ENCODE measurements at regions not wholly inside any gene's neighbourhood (a gene's known extent, or its start where the extent isn't known, plus 50 kb on each side); places are given as distances from the start of the nearest gene placed in this dataset.

DNA sequence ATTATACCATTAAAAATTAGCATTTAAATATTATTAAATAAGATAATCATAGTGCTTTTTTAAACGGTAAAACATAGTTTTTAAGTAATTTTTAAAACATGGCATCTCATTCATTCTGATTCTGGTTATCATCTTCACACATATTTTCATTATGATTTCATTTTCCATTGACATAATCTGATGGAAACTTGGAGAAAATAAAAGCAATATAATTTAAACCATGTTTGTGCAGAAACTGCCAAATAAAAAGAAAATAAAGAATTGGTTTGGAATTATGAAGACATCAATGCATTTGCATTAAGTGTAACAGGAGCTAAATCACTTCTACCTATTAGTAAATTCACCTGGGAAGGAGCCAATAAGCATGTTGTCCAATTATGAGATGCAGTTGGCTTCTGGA, 490.1 kb upstream of the CD180 start:
- POLR2A ChIA-PET, result no interaction called here
- Histone ChIP-seq H3K27ac (ENCODE audit: low read depth in 2 of 2, low read length in 1 of 2) (no peak overlapping the region), H3K27me3 (ENCODE audit: insufficient read depth) (no peaks in the 10 kb centered on the region), H3K9me3 (peaks cover 4% of the 10 kb centered on the region; the same call in 1 of the 2 replicates), H3K79me2 (ENCODE audit: insufficient read depth) (no peaks in the 10 kb centered on the region), H4K20me1 (ENCODE audit: insufficient read depth) (no peaks in the 10 kb centered on the region), H3K9ac (no peak overlapping the region), H3K4me2 (no peak overlapping the region), H3K4me1 (ENCODE audit: control insufficient read depth in 1 of 2, insufficient read depth in 2 of 2, low read depth in 1 of 2, low read length in 1 of 2) (no peaks in the 10 kb centered on the region), H3K36me3 (replicated peaks in 1 of 2; ENCODE audit: control insufficient read depth in 1 of 2, insufficient read depth in 2 of 2, low read length in 1 of 2) (no peaks in the 10 kb centered on the region), H3K4me3 (ENCODE audit: low read depth in 2 of 2, low read length in 1 of 2) (no peak overlapping the region), H3K9me2 (peaks cover 3% of the 10 kb centered on the region; the same call in 1 of the 2 replicates), H2AFZ (ENCODE audit: low read depth) (no peak overlapping the region), H3F3A (replicated peaks; ENCODE audit: insufficient read depth) (no peaks in the 10 kb centered on the region)
- CTCF ChIA-PET, result no interaction called here
- WGBS (ENCODE audit: low lambda C conversion rate), result 8% methylated on average over 1 of the region's 1 CpG
- no peak for TF ChIP-seq POLR2AphosphoS5 (IDR thresholded peaks at IDR 0.05; ENCODE audit: low read depth, low read length)
- TF ChIP-seq JUND (IDR thresholded peaks at IDR 0.05), result no peak
- TF ChIP-seq GATA2 (CRISPR knock-in tag; IDR thresholded peaks at IDR 0.05), result no peak
- DNase-seq, result no peak

DNA sequence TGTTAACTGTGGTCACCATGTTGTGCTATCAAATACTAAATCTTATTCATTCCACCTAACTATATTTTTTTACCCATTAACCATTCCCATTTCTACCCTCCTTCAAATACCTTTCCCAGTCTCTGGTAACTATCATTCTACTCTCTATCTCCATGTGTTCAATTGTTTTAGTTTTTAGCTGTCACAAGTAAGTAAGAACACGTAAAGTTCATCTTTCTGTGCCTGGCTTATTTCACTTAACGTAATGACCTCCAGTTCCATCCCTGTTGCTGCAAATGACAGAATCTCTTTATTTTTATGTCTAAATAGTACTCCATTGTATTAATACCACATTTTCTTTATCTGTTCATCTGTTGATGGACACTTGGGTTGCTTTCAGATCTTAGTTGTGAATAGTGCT, 485.1 kb upstream of the CD180 start:
- H3K9ac ChIP-seq, result no peak overlapping the region
- H3K4me3 ChIP-seq (ENCODE audit: low read depth in 2 of 2, low read length in 1 of 2), result no peak overlapping the region
- ChIA-PET CTCF (no interaction called here), POLR2A (no interaction called here)
- DNase-seq, result no peak
- H3F3A ChIP-seq (replicated peaks; ENCODE audit: insufficient read depth), result no peaks in the 10 kb centered on the region
- no peaks in the 10 kb centered on the region for H3K9me3 ChIP-seq
- H4K20me1 ChIP-seq (ENCODE audit: insufficient read depth), result no peaks in the 10 kb centered on the region
- peaks cover 3% of the 10 kb centered on the region; the same call in 1 of the 2 replicates for H3K9me2 ChIP-seq
- H3K4me1 ChIP-seq (ENCODE audit: control insufficient read depth in 1 of 2, insufficient read depth in 2 of 2, low read depth in 1 of 2, low read length in 1 of 2), result no peaks in the 10 kb centered on the region
- no peaks in the 10 kb centered on the region for H3K79me2 ChIP-seq (ENCODE audit: insufficient read depth)
- WGBS (ENCODE audit: low lambda C conversion rate), result 57% methylated on average over 2 of the region's 2 CpGs
- no peak overlapping the region for H2AFZ ChIP-seq (ENCODE audit: low read depth)
- H3K27ac ChIP-seq (ENCODE audit: low read depth in 2 of 2, low read length in 1 of 2), result no peak overlapping the region
- no peaks in the 10 kb centered on the region for H3K36me3 ChIP-seq (replicated peaks in 1 of 2; ENCODE audit: control insufficient read depth in 1 of 2, insufficient read depth in 2 of 2, low read length in 1 of 2)
- no peak overlapping the region for H3K4me2 ChIP-seq
- TF ChIP-seq, protein P1, sequence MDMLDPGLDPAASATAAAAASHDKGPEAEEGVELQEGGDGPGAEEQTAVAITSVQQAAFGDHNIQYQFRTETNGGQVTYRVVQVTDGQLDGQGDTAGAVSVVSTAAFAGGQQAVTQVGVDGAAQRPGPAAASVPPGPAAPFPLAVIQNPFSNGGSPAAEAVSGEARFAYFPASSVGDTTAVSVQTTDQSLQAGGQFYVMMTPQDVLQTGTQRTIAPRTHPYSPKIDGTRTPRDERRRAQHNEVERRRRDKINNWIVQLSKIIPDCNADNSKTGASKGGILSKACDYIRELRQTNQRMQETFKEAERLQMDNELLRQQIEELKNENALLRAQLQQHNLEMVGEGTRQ (IDR thresholded peaks at IDR 0.05; ENCODE audit: borderline replicate concordance, low read depth, low read length), result no peak
- TF ChIP-seq SIN3A (IDR thresholded peaks at IDR 0.05; ENCODE audit: borderline replicate concordance, low read depth, low read length) (no peak), RAD21 (IDR thresholded peaks at IDR 0.05; ENCODE audit: low read length) (no peak), NFIC (IDR thresholded peaks at IDR 0.05; ENCODE audit: borderline replicate concordance) (no peak), JUND (IDR thresholded peaks at IDR 0.05) (no peak)
- TF ChIP-seq, protein P2, sequence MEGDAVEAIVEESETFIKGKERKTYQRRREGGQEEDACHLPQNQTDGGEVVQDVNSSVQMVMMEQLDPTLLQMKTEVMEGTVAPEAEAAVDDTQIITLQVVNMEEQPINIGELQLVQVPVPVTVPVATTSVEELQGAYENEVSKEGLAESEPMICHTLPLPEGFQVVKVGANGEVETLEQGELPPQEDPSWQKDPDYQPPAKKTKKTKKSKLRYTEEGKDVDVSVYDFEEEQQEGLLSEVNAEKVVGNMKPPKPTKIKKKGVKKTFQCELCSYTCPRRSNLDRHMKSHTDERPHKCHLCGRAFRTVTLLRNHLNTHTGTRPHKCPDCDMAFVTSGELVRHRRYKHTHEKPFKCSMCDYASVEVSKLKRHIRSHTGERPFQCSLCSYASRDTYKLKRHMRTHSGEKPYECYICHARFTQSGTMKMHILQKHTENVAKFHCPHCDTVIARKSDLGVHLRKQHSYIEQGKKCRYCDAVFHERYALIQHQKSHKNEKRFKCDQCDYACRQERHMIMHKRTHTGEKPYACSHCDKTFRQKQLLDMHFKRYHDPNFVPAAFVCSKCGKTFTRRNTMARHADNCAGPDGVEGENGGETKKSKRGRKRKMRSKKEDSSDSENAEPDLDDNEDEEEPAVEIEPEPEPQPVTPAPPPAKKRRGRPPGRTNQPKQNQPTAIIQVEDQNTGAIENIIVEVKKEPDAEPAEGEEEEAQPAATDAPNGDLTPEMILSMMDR (IDR thresholded peaks at IDR 0.05), result no peak
- no peaks in the 10 kb centered on the region for H3K27me3 ChIP-seq (ENCODE audit: insufficient read depth)

DNA sequence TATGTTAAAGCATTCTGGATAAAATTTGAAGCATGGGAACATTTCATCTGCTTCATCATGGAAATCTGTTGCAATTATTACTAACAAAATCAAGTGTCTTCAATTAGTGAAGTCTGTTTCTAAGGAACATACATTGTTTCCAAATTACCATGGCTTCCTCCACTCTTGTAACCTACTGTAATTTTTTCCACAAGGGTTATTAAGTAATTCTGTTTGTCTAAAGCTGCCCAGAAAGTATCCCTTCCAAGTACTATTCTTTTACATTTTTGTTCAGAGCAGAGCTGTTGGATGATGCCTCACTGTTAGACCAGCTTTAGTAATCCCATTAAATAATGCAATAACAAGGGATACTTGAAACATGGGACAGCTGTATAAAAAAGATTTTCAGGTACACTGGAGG, 483.5 kb upstream of the CD180 start:
- no peaks in the 10 kb centered on the region for H3K36me3 ChIP-seq (replicated peaks in 1 of 2; ENCODE audit: control insufficient read depth in 1 of 2, insufficient read depth in 2 of 2, low read length in 1 of 2)
- H3K79me2 ChIP-seq (ENCODE audit: insufficient read depth), result no peaks in the 10 kb centered on the region
- H3K27ac ChIP-seq (ENCODE audit: low read depth in 2 of 2, low read length in 1 of 2), result no peak overlapping the region
- H3K4me2 ChIP-seq, result no peak overlapping the region
- no peaks in the 10 kb centered on the region for H3K9me3 ChIP-seq
- ChIA-PET CTCF (interaction anchor here (0.8 kb wide), 1 partner anchor 30 kb away, joined by 3 read pairs; no protein-coding TSS in a partner anchor), POLR2A (no interaction called here)
- H3K9ac ChIP-seq, result no peak overlapping the region
- no peaks in the 10 kb centered on the region for H3F3A ChIP-seq (replicated peaks; ENCODE audit: insufficient read depth)
- no peak overlapping the region for H3K4me3 ChIP-seq (ENCODE audit: low read depth in 2 of 2, low read length in 1 of 2)
- no peaks in the 10 kb centered on the region for H4K20me1 ChIP-seq (ENCODE audit: insufficient read depth)
- H2AFZ ChIP-seq (ENCODE audit: low read depth), result no peak overlapping the region
- TF ChIP-seq, protein P2 (IDR thresholded peaks at IDR 0.05), result no peak
- H3K27me3 ChIP-seq (ENCODE audit: insufficient read depth), result no peaks in the 10 kb centered on the region
- no peaks in the 10 kb centered on the region for H3K9me2 ChIP-seq
- H3K4me1 ChIP-seq (ENCODE audit: control insufficient read depth in 1 of 2, insufficient read depth in 2 of 2, low read depth in 1 of 2, low read length in 1 of 2), result no peaks in the 10 kb centered on the region
- DNase-seq, result no peak
